Bronchial epithelial cell (primary cell): ENCODE measurements at regions not wholly inside any gene's neighbourhood (a gene's known extent, or its start where the extent isn't known, plus 50 kb on each side); places are given as distances from the start of the nearest gene placed in this dataset.

Experiments
- DNase-seq: peaks from one replicate; pipeline ENCODE4 v3.0.0-alpha.2; 2010; ENCODE audit warnings: low read depth
- FAIRE-seq: peaks from 2 replicates; lab custom pipeline; 2011; peaks lifted over from hg19 to GRCh38; lab: Jason Lieb, UNC
- H3K27me3 ChIP-seq: 2 replicates; pipeline ENCODE4 v1.5.1; 2011; ENCODE audit warnings: low read length; ENCODE audit not compliant: control insufficient read depth, insufficient read depth
- H3K36me3 ChIP-seq: 2 replicates; pipeline ENCODE4 v1.5.1; 2011; ENCODE audit warnings: low read length; ENCODE audit not compliant: control insufficient read depth, insufficient read depth
- H3K4me3 ChIP-seq: 2 replicates; pipeline ENCODE4 v1.5.1; 2011; ENCODE audit warnings: mild to moderate bottlenecking, low read depth, low read length, control low read depth
- CTCF ChIP-seq: IDR thresholded peaks from 2 replicates; pipeline ENCODE4 v1.5.1; 2011; ENCODE audit warnings: mild to moderate bottlenecking, moderate library complexity, low read length, control low read depth, inconsistent platforms; ENCODE audit not compliant: insufficient read depth, severe bottlenecking

- TF ChIP-seq CTCF = no peak
- Histone ChIP-seq H3K4me3 (no peak overlapping the region), H3K27me3 (no peaks in the 10 kb centered on the region), H3K36me3 (no peaks in the 10 kb centered on the region)
- DNase-seq (no peak), FAIRE-seq (no peak)
These were observed 105.7 kb upstream of the CARD11 start for GRCh38 chr7:3149231-3149995.

- no peak for TF ChIP-seq CTCF
- FAIRE-seq (no peak), DNase-seq (no peak)
- no peaks in the 10 kb centered on the region for H3K27me3 ChIP-seq
- H3K4me3 ChIP-seq = no peak overlapping the region
- H3K36me3 ChIP-seq = no peaks in the 10 kb centered on the region
These were observed 106.4 kb upstream of the CARD11 start for GRCh38 chr7:3150027-3150426.

GRCh38 chr7:3151784-3152183 is 108.1 kb upstream of the CARD11 start:
- Histone ChIP-seq H3K36me3 (no peaks in the 10 kb centered on the region), H3K4me3 (no peak overlapping the region), H3K27me3 (no peaks in the 10 kb centered on the region)
- DNase-seq (no peak), FAIRE-seq (no peak)
- TF ChIP-seq CTCF = no peak

- no peak for DNase-seq
These were observed 109.0 kb upstream of the CARD11 start for GRCh38 chr7:3152714-3153113.

GRCh38 chr7:3153118-3153517 is 109.5 kb upstream of the CARD11 start:
- TF ChIP-seq CTCF = no peak
- no peaks in the 10 kb centered on the region for H3K36me3 ChIP-seq
- FAIRE-seq (no peak), DNase-seq (no peak)
- no peaks in the 10 kb centered on the region for H3K27me3 ChIP-seq
- no peak overlapping the region for H3K4me3 ChIP-seq

More at GRCh38 chr7:3152714-3153113, 109.0 kb upstream of the CARD11 start:
- no peak for TF ChIP-seq CTCF
- Histone ChIP-seq H3K4me3 (no peak overlapping the region), H3K27me3 (no peaks in the 10 kb centered on the region), H3K36me3 (no peaks in the 10 kb centered on the region)
- FAIRE-seq = no peak

- no peak for FAIRE-seq
- no peaks in the 10 kb centered on the region for H3K36me3 ChIP-seq
These were observed 110.7 kb upstream of the CARD11 start for GRCh38 chr7:3154317-3154716.

More at GRCh38 chr7:3154317-3154716, 110.7 kb upstream of the CARD11 start:
- DNase-seq = no peak
- TF ChIP-seq CTCF = no peak
- Histone ChIP-seq H3K27me3 (no peaks in the 10 kb centered on the region), H3K4me3 (no peak overlapping the region)
